ENCODE measurements at regions not wholly inside any gene's neighbourhood (a gene's known extent, or its start where the extent isn't known, plus 50 kb on each side); places are given as distances from the start of the nearest gene placed in this dataset.

DNA sequence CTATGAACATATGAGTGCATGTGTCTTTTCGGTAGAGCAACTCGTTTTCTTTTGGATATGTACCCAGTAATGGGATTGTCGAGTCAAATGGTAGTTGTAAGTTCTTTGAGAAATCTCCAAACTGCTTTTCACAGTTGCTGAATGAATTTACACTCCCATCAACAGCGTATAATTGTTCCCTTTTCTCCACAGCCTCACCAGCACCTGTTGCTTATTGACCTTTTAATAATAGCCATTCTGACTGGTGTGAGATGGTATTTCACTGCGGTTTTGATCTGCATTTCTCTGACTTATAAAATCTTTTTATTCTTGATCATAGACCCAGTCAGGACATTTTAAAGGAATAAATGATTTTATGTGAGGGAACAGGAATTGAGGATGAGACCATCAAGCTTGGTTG is 165.0 kb upstream of the KCTD3 start:
- TF ChIP-seq ZNF121 (tag by site-specific recombination; IDR thresholded peaks at IDR 0.05) (no peak), ZBTB7A (tag by site-specific recombination; IDR thresholded peaks at IDR 0.05; ENCODE audit: low read depth) (no peak), TCF7L2 (IDR thresholded peaks at IDR 0.05; ENCODE audit: borderline replicate concordance, low read depth, low read length) (no peak), ZNF239 (tag by site-specific recombination; IDR thresholded peaks at IDR 0.05) (no peak)
- TF ChIP-seq, protein P1, sequence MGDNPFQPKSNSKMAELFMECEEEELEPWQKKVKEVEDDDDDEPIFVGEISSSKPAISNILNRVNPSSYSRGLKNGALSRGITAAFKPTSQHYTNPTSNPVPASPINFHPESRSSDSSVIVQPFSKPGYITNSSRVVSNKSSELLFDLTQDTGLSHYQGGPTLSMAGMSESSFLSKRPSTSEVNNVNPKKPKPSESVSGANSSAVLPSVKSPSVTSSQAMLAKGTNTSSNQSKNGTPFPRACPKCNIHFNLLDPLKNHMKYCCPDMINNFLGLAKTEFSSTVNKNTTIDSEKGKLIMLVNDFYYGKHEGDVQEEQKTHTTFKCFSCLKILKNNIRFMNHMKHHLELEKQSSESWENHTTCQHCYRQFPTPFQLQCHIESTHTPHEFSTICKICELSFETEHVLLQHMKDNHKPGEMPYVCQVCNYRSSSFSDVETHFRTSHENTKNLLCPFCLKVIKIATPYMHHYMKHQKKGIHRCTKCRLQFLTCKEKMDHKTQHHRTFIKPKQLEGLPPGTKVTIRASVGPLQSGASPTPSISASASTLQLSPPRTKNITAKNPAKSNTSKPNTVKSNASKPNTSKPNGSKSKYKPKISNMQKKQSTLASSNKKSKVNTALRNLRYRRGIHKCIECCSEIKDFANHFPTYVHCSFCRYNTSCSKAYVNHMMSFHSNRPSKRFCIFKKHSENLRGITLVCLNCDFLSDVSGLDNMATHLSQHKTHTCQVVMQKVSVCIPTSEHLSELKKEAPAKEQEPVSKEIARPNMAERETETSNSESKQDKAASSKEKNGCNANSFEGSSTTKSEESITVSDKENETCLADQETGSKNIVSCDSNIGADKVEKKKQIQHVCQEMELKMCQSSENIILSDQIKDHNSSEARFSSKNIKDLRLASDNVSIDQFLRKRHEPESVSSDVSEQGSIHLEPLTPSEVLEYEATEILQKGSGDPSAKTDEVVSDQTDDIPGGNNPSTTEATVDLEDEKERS (tag by site-specific recombination; IDR thresholded peaks at IDR 0.05), result no peak
- TF ChIP-seq, protein P2, sequence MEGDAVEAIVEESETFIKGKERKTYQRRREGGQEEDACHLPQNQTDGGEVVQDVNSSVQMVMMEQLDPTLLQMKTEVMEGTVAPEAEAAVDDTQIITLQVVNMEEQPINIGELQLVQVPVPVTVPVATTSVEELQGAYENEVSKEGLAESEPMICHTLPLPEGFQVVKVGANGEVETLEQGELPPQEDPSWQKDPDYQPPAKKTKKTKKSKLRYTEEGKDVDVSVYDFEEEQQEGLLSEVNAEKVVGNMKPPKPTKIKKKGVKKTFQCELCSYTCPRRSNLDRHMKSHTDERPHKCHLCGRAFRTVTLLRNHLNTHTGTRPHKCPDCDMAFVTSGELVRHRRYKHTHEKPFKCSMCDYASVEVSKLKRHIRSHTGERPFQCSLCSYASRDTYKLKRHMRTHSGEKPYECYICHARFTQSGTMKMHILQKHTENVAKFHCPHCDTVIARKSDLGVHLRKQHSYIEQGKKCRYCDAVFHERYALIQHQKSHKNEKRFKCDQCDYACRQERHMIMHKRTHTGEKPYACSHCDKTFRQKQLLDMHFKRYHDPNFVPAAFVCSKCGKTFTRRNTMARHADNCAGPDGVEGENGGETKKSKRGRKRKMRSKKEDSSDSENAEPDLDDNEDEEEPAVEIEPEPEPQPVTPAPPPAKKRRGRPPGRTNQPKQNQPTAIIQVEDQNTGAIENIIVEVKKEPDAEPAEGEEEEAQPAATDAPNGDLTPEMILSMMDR (tag by site-specific recombination; IDR thresholded peaks at IDR 0.05), result no peak
- TF ChIP-seq, protein P3, sequence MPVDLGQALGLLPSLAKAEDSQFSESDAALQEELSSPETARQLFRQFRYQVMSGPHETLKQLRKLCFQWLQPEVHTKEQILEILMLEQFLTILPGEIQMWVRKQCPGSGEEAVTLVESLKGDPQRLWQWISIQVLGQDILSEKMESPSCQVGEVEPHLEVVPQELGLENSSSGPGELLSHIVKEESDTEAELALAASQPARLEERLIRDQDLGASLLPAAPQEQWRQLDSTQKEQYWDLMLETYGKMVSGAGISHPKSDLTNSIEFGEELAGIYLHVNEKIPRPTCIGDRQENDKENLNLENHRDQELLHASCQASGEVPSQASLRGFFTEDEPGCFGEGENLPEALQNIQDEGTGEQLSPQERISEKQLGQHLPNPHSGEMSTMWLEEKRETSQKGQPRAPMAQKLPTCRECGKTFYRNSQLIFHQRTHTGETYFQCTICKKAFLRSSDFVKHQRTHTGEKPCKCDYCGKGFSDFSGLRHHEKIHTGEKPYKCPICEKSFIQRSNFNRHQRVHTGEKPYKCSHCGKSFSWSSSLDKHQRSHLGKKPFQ (tag by site-specific recombination; IDR thresholded peaks at IDR 0.05), result no peak
- TF ChIP-seq, protein P4, sequence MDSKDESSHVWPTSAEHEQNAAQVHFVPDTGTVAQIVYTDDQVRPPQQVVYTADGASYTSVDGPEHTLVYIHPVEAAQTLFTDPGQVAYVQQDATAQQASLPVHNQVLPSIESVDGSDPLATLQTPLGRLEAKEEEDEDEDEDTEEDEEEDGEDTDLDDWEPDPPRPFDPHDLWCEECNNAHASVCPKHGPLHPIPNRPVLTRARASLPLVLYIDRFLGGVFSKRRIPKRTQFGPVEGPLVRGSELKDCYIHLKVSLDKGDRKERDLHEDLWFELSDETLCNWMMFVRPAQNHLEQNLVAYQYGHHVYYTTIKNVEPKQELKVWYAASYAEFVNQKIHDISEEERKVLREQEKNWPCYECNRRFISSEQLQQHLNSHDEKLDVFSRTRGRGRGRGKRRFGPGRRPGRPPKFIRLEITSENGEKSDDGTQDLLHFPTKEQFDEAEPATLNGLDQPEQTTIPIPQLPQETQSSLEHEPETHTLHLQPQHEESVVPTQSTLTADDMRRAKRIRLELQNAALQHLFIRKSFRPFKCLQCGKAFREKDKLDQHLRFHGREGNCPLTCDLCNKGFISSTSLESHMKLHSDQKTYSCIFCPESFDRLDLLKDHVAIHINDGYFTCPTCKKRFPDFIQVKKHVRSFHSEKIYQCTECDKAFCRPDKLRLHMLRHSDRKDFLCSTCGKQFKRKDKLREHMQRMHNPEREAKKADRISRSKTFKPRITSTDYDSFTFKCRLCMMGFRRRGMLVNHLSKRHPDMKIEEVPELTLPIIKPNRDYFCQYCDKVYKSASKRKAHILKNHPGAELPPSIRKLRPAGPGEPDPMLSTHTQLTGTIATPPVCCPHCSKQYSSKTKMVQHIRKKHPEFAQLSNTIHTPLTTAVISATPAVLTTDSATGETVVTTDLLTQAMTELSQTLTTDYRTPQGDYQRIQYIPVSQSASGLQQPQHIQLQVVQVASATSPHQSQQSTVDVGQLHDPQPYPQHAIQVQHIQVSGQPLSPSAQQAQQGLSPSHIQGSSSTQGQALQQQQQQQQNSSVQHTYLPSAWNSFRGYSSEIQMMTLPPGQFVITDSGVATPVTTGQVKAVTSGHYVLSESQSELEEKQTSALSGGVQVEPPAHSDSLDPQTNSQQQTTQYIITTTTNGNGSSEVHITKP (tag by site-specific recombination; IDR thresholded peaks at IDR 0.05), result no peak

Data from HEK293 (cell line).